ENCODE measurements at regions not wholly inside any gene's neighbourhood (a gene's known extent, or its start where the extent isn't known, plus 50 kb on each side); places are given as distances from the start of the nearest gene placed in this dataset.

DNA sequence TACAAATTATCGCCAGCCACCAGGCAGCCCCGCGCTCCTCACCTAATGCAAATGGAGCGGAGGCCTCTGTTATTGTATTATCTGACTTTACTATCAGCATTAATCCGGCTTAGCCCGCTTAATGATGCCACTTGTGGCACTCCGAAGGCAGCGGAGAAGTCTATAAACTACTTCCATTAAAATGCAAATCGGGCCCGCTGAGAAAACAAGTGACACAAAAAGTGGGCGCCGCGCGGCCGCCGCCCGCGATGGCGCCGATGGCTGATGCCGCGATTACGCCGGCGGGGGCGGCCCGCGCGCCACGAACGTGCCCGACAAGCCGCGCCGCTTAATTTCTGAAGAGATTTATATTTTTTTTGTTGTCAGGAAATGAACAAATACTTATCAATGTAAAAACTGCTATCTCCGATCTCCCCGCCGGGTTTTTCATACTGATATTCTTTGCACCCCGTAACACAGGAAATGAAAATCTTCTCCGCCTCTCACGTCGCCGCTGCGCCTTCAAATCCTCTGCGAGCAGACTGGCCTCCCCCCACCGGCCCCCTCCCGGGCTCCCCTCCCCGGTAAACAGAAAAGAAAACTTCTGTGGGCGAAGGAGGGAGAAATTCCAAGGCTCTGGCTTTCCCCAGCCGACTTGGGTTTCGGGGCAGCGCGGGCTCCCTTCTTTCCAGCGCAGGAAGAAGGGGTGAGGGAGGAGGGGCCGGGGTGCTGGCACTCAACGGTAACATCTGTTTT, 221.8 kb downstream of the INSIG2 start:
- TSS peak; percentile 78 for BruUV-seq (replicated peaks)
- DNase-seq: peak; percentile 33
- H3K4me3 Mint-ChIP-seq (ENCODE audit: low read depth, unreplicated experiment): peak overlapping the region; percentile 68
- TF ChIP-seq, protein P1, sequence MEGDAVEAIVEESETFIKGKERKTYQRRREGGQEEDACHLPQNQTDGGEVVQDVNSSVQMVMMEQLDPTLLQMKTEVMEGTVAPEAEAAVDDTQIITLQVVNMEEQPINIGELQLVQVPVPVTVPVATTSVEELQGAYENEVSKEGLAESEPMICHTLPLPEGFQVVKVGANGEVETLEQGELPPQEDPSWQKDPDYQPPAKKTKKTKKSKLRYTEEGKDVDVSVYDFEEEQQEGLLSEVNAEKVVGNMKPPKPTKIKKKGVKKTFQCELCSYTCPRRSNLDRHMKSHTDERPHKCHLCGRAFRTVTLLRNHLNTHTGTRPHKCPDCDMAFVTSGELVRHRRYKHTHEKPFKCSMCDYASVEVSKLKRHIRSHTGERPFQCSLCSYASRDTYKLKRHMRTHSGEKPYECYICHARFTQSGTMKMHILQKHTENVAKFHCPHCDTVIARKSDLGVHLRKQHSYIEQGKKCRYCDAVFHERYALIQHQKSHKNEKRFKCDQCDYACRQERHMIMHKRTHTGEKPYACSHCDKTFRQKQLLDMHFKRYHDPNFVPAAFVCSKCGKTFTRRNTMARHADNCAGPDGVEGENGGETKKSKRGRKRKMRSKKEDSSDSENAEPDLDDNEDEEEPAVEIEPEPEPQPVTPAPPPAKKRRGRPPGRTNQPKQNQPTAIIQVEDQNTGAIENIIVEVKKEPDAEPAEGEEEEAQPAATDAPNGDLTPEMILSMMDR (IDR thresholded peaks at IDR 0.05; ENCODE audit: unreplicated experiment): no peak
- intact Hi-C loops (cut with micrococcal nuclease; ENCODE audit: unreplicated experiment): no loop called here
- no peaks in the 10 kb centered on the region for H3K9me3 Mint-ChIP-seq (ENCODE audit: low read depth, unreplicated experiment)
- H3K27ac Mint-ChIP-seq (ENCODE audit: unreplicated experiment): peak overlapping the region; percentile 38
- no peaks in the 10 kb centered on the region for H3K27me3 Mint-ChIP-seq (ENCODE audit: unreplicated experiment)
- CTCF ChIA-PET: no interaction called here
- peaks cover 22% of the 10 kb centered on the region for H3K36me3 Mint-ChIP-seq (ENCODE audit: insufficient read depth, unreplicated experiment)
- no peaks in the 10 kb centered on the region for H3K4me1 Mint-ChIP-seq (ENCODE audit: low read depth, unreplicated experiment)

DNA sequence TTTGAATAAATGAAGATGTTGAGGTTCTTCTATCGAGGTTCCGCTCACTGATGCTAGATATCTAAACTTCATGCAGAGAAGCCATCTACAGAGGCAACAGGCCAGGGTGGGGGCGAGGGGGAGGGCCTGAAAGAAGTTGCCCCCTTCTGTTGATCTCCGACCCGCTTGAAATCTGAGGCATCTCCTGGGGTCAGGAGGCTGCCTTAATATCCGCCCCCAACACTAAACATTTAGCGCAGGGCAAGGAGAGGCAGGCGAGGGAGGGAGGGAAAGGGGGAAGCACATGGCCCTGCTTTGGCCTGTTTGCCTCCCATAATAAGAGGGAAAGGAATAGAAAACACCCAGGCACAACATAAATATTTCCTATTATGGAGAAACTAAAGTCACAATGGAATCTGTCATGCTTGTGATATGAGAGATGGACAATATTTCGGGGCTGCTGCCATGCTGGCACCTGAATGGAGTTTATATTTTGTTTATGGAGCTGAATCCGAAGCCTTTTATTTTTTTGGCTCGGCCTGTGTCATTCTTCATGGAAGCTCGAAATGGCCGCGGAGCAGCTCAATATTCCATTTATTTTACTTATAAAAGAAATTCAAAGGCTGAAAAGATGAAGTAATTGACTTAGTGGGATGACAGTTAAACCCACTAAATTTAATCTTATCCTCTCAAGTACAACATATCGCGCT, 221.1 kb downstream of the INSIG2 start:
- TF ChIP-seq, protein P1 (IDR thresholded peaks at IDR 0.05; ENCODE audit: unreplicated experiment): no peak
- BruUV-seq (replicated peaks): no TSS peak
- Mint-ChIP-seq H3K36me3 (ENCODE audit: insufficient read depth, unreplicated experiment) (peaks cover 22% of the 10 kb centered on the region), H3K4me3 (ENCODE audit: low read depth, unreplicated experiment) (peak overlapping the region; percentile 68), H3K27me3 (ENCODE audit: unreplicated experiment) (no peaks in the 10 kb centered on the region), H3K27ac (ENCODE audit: unreplicated experiment) (no peak overlapping the region), H3K4me1 (ENCODE audit: low read depth, unreplicated experiment) (no peaks in the 10 kb centered on the region), H3K9me3 (ENCODE audit: low read depth, unreplicated experiment) (no peaks in the 10 kb centered on the region)
- DNase-seq: no peak
- CTCF ChIA-PET: interaction anchor here (0.6 kb wide), 1 partner anchor 34 kb away, joined by 10 read pairs; no protein-coding TSS in a partner anchor
- intact Hi-C loops (cut with micrococcal nuclease; ENCODE audit: unreplicated experiment): no loop called here

DNA sequence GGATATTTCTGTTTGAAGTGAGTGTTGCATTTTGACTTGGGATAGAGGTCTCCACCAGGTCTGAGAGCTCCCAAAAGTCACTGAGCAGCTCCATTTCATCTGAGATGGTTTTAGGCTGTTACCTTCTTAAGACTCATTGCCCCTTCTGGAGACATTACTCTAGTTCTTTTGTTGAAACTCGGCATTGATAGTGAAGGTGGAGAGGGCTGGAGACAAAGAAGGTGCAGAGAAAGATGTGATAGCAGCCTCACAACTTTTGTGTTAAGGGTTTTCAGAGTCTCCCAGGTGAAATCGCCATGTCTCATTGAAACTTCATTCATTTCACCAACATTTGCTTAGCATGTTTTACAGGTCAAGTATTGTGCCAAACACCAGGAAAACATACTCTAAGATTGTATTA, 219.6 kb downstream of the INSIG2 start:
- DNase-seq: no peak
- H3K9me3 Mint-ChIP-seq (ENCODE audit: low read depth, unreplicated experiment): no peaks in the 10 kb centered on the region
- intact Hi-C loops (cut with micrococcal nuclease; ENCODE audit: unreplicated experiment): no loop called here
- CTCF ChIA-PET: no interaction called here
- TF ChIP-seq, protein P1 (IDR thresholded peaks at IDR 0.05; ENCODE audit: unreplicated experiment): no peak
- no peaks in the 10 kb centered on the region for H3K4me1 Mint-ChIP-seq (ENCODE audit: low read depth, unreplicated experiment)
- H3K27me3 Mint-ChIP-seq (ENCODE audit: unreplicated experiment): no peaks in the 10 kb centered on the region
- H3K36me3 Mint-ChIP-seq (ENCODE audit: insufficient read depth, unreplicated experiment): peaks cover 18% of the 10 kb centered on the region
- H3K4me3 Mint-ChIP-seq (ENCODE audit: low read depth, unreplicated experiment): no peak overlapping the region
- H3K27ac Mint-ChIP-seq (ENCODE audit: unreplicated experiment): no peak overlapping the region
- BruUV-seq (replicated peaks): no TSS peak

DNA sequence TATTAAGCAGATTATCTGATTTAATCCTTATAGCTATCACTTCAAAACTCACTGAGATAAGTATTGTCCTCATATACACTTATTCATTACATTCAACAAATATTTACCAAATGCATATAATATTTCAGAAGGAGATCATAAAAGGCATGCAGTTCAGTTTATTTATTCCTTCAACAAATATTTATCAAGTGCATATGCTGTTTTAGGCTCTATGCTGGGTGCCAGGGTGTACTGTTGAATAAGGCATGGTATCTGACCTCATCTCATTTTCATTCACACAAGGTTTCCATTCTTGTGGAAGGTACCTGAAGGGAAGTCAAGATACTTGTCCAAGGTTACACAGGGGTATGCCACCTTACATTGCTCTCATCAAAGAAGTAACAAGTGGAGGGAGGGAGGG, 213.0 kb downstream of the INSIG2 start:
- DNase-seq: no peak
- Mint-ChIP-seq H3K27ac (ENCODE audit: unreplicated experiment) (no peak overlapping the region), H3K27me3 (ENCODE audit: unreplicated experiment) (no peaks in the 10 kb centered on the region), H3K9me3 (ENCODE audit: low read depth, unreplicated experiment) (peaks cover 3% of the 10 kb centered on the region), H3K36me3 (ENCODE audit: insufficient read depth, unreplicated experiment) (no peaks in the 10 kb centered on the region), H3K4me1 (ENCODE audit: low read depth, unreplicated experiment) (no peaks in the 10 kb centered on the region), H3K4me3 (ENCODE audit: low read depth, unreplicated experiment) (no peak overlapping the region)
- intact Hi-C loops (cut with micrococcal nuclease; ENCODE audit: unreplicated experiment): no loop called here
- TF ChIP-seq, protein P1 (IDR thresholded peaks at IDR 0.05; ENCODE audit: unreplicated experiment): no peak
- BruUV-seq (replicated peaks): no TSS peak
- CTCF ChIA-PET: no interaction called here
